ENCODE measurements at regions not wholly inside any gene's neighbourhood (a gene's known extent, or its start where the extent isn't known, plus 50 kb on each side); places are given as distances from the start of the nearest gene placed in this dataset.

DNA sequence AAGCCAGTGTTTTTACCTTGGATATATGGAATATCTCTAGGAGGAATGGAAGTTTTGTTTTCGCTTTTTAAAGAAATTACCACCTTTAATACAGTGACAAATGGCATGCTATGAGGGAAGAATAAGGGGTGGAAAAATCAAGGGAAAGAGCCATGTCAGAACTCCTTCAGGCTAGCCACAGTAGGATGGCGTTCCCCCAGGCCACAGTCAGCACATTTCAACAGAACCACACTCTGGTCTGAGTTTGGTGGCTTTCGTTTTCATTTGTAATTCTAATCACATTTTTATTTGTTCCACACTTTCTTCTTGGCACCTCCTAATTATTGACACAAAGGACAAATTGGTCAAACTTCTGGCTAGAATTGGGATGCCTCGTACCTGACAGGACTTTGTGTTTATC lies 60.3 kb upstream of the RCOR3 start:
- WGBS (ENCODE audit: insufficient coverage) = 83% methylated on average over 1 of the region's 4 CpGs
- Mint-ChIP-seq H3K4me1 (peaks cover 2% of the 10 kb centered on the region), H3K27me3 (ENCODE audit: low read depth in 3 of 3) (peaks cover 0 to 6% (median 6%) of the 10 kb centered on the region in 3 donors), H3K36me3 (no peaks in the 10 kb centered on the region), H3K9me3 (peaks cover 0 to 11% (median 6%) of the 10 kb centered on the region in 7 donors), H3K27ac (no peak overlapping the region), H3K4me3 (no peak overlapping the region)
- TF ChIP-seq CTCF (IDR thresholded peaks at IDR 0.05) = no peak
- DNase-seq = no peak
- no peaks in the 10 kb centered on the region for H3K27me3 ChIP-seq (ENCODE audit: control insufficient read depth in 2 of 2, insufficient read depth in 2 of 2, low read length in 2 of 2)
- H3K4me2 ChIP-seq (replicated peaks; ENCODE audit: extremely low read depth, low read length, poor library complexity, severe bottlenecking) = no peak overlapping the region
- no peak overlapping the region for H3K9ac ChIP-seq (ENCODE audit: insufficient read depth, low read length, poor library complexity, severe bottlenecking)
- intact Hi-C loops (cut with micrococcal nuclease) = no loop called here
- H3K36me3 ChIP-seq (replicated peaks in 1 of 2; ENCODE audit: control insufficient read depth in 1 of 2, insufficient read depth in 2 of 2, low read length in 2 of 2) = no peaks in the 10 kb centered on the region
- no peak overlapping the region for H2AFZ ChIP-seq (ENCODE audit: insufficient read depth, low read depth, low read length, poor library complexity, severe bottlenecking)
- H3K9me3 ChIP-seq (replicated peaks in 1 of 2; ENCODE audit: control insufficient read depth in 1 of 2, insufficient read depth in 1 of 2, low read length in 2 of 2) = no peaks in the 10 kb centered on the region
- H3K27ac ChIP-seq (ENCODE audit: low read depth in 1 of 2, low read length in 2 of 2) = no peak overlapping the region
- H3K79me2 ChIP-seq (ENCODE audit: insufficient read depth, low read length) = no peaks in the 10 kb centered on the region
- H3K4me3 ChIP-seq (replicated peaks in 1 of 3; ENCODE audit: low read depth in 2 of 3, low read length in 3 of 3) = no peak overlapping the region
- no peaks in the 10 kb centered on the region for H4K20me1 ChIP-seq (ENCODE audit: insufficient read depth, low read length)
- H3K4me1 ChIP-seq (ENCODE audit: control insufficient read depth in 1 of 2, insufficient read depth in 2 of 2, low read length in 2 of 2) = no peaks in the 10 kb centered on the region

DNA sequence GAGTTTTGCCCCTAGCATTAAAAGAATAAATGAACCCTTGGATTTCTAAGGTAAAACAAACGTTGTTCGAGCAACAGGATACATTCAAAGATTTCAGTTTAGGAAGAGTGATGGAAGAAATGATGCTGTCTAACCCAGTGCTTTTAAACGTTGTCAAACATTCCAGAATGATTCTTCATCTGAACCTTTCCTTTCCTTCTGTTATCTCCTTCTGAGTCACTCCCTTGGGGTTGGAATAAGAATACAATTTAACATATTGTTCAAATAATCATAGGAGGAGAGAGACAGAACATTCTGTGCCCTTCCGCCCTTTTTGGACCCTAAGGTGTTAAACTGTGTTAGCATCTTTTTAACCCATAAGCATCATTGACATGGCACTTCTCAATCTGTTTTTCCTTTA lies 61.1 kb upstream of the RCOR3 start:
- Histone ChIP-seq H3K27me3 (ENCODE audit: control insufficient read depth in 2 of 2, insufficient read depth in 2 of 2, low read length in 2 of 2) (no peaks in the 10 kb centered on the region), H3K27ac (ENCODE audit: low read depth in 1 of 2, low read length in 2 of 2) (no peak overlapping the region), H3K79me2 (ENCODE audit: insufficient read depth, low read length) (no peaks in the 10 kb centered on the region), H3K4me3 (replicated peaks in 1 of 3; ENCODE audit: low read depth in 2 of 3, low read length in 3 of 3) (no peak overlapping the region), H2AFZ (ENCODE audit: insufficient read depth, low read depth, low read length, poor library complexity, severe bottlenecking) (no peak overlapping the region), H4K20me1 (ENCODE audit: insufficient read depth, low read length) (no peaks in the 10 kb centered on the region), H3K9me3 (replicated peaks in 1 of 2; ENCODE audit: control insufficient read depth in 1 of 2, insufficient read depth in 1 of 2, low read length in 2 of 2) (no peaks in the 10 kb centered on the region), H3K9ac (ENCODE audit: insufficient read depth, low read length, poor library complexity, severe bottlenecking) (no peak overlapping the region), H3K4me2 (replicated peaks; ENCODE audit: extremely low read depth, low read length, poor library complexity, severe bottlenecking) (no peak overlapping the region), H3K4me1 (ENCODE audit: control insufficient read depth in 1 of 2, insufficient read depth in 2 of 2, low read length in 2 of 2) (no peaks in the 10 kb centered on the region), H3K36me3 (replicated peaks in 1 of 2; ENCODE audit: control insufficient read depth in 1 of 2, insufficient read depth in 2 of 2, low read length in 2 of 2) (no peaks in the 10 kb centered on the region)
- Mint-ChIP-seq H3K4me3 (no peak overlapping the region), H3K27ac (no peak overlapping the region), H3K36me3 (no peaks in the 10 kb centered on the region), H3K27me3 (ENCODE audit: low read depth in 3 of 3) (peaks cover 2 to 6% (median 6%) of the 10 kb centered on the region in 3 donors), H3K9me3 (peaks cover 0 to 11% (median 7%) of the 10 kb centered on the region in 7 donors), H3K4me1 (peaks cover 2% of the 10 kb centered on the region)
- DNase-seq = no peak
- intact Hi-C loops (cut with micrococcal nuclease) = no loop called here
- no peak for TF ChIP-seq CTCF (IDR thresholded peaks at IDR 0.05)
- no CpG with 5 or more reads among the region's 4 CpGs for WGBS (ENCODE audit: insufficient coverage)

All from CD14-positive monocyte (primary cell).